Lower leg skin (tissue), 4 donors: ENCODE measurements at regions not wholly inside any gene's neighbourhood (a gene's known extent, or its start where the extent isn't known, plus 50 kb on each side); places are given as distances from the start of the nearest gene placed in this dataset.

Source experiments
- DNase-seq, 2 donors: peaks; one replicate each; pipeline ENCODE4 v3.0.0-alpha.2; 2019; ENCODE audit warnings: low spot score in 2 of 2
- H3K4me3 ChIP-seq: fragments of 200-600 bp; sonication (generic); 2 replicates; pipeline ENCODE4 v1.5.1; 2017; ENCODE audit warnings: mild to moderate bottlenecking, low read depth; ENCODE audit not compliant: poor library complexity, severe bottlenecking
- POLR2A ChIP-seq, 2 donors: fragments of 450-650 bp; IDR thresholded peaks; one replicate each; pipeline ENCODE4 v1.6.1; 2016 to 2017; ENCODE audit warnings: antibody characterized with exemption in 2 of 2, mild to moderate bottlenecking in 1 of 2, moderate library complexity in 1 of 2
- WGBS, 2 donors: methylation state at CpG; one replicate each; pipeline ENCODE4 v1.1.5; 2018; 5-methylcytosine and 5-hydroxymethylcytosine counted together
- intact Hi-C: fragments of 100-400 bp; cut with DNase I; formaldehyde crosslinking; loops from one replicate; pipeline ENCODE4 v1.15.0; 2023; ENCODE audit warnings: low total_unique reads
- TF ChIP-seq, protein P1 (sequence below), 3 donors: fragments of 450-650 bp; IDR thresholded peaks; one replicate each; pipeline ENCODE4 v1.5.1; 2016; ENCODE audit warnings: antibody characterized with exemption in 3 of 3, mild to moderate bottlenecking in 3 of 3, moderate library complexity in 2 of 3

DNA sequence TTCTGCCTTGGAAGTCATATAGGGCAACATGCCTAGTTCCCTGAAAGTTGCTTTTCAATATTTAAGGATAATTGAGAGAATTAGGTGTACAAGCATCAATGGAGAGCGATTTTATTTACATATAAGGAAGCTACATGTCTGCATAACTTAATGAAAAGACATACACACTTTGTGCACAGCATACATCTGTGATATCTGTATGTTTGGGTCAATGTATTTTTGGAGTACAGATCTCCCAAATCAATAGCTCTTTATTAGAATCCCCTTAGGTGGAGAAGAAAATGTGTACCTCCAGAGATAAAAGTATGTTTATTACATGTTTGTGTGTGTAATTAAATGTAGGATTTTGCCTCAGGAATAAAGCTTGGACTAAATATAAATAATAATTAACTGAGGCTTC lies 373.7 kb upstream of the CCNH start:
- no peak for DNase-seq
- intact Hi-C loops, result no loop called here
- no peak overlapping the region for H3K4me3 ChIP-seq
- WGBS, 2 donors, result 53 to 65% methylated on average over 1 of the region's 1 CpG
- TF ChIP-seq POLR2A (IDR thresholded peaks at IDR 0.05), result no peak
- TF ChIP-seq, protein P1, sequence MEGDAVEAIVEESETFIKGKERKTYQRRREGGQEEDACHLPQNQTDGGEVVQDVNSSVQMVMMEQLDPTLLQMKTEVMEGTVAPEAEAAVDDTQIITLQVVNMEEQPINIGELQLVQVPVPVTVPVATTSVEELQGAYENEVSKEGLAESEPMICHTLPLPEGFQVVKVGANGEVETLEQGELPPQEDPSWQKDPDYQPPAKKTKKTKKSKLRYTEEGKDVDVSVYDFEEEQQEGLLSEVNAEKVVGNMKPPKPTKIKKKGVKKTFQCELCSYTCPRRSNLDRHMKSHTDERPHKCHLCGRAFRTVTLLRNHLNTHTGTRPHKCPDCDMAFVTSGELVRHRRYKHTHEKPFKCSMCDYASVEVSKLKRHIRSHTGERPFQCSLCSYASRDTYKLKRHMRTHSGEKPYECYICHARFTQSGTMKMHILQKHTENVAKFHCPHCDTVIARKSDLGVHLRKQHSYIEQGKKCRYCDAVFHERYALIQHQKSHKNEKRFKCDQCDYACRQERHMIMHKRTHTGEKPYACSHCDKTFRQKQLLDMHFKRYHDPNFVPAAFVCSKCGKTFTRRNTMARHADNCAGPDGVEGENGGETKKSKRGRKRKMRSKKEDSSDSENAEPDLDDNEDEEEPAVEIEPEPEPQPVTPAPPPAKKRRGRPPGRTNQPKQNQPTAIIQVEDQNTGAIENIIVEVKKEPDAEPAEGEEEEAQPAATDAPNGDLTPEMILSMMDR (IDR thresholded peaks at IDR 0.05), result no peak

DNA sequence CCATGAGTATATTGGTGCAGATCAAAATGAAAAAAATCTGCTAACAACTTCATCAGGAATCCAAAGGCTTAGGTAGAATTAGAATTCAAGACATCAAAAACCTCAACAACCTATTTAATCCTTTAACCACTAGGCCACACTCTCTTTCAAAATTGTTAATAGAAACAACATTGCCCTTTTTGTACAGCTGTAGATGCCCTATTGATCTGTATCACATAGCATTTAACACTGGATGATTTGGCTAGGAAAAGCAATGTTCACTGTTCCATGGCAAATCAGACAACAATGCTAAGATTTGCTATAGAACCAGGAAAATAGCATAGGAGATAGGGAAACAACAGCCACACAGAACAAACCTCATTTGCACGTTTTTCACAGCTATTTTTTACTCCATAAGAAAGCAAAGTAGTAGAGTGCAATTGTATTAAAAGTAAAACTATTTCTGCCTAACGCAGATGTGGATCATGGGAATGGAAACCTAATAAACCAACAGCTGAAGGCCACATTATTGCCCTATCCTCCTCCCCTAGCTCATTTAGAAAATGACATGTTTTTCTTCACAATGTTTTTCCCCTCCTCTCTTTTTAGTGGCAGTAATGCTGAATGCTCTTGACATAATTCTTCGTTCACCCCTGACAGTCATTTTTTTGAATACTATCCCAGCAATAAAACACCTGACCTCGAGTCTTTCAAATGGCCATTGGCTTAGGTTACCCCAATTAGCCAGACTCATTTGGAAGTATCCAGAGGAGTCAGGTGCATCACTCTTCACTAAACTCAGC lies 373.0 kb upstream of the CCNH start:
- WGBS, 2 donors, result 25 to 33% methylated on average over 4 of the region's 4 CpGs
- TF ChIP-seq, protein P1 (IDR thresholded peaks at IDR 0.05), result no peak
- no peak for TF ChIP-seq POLR2A (IDR thresholded peaks at IDR 0.05)
- no peak for DNase-seq

DNA sequence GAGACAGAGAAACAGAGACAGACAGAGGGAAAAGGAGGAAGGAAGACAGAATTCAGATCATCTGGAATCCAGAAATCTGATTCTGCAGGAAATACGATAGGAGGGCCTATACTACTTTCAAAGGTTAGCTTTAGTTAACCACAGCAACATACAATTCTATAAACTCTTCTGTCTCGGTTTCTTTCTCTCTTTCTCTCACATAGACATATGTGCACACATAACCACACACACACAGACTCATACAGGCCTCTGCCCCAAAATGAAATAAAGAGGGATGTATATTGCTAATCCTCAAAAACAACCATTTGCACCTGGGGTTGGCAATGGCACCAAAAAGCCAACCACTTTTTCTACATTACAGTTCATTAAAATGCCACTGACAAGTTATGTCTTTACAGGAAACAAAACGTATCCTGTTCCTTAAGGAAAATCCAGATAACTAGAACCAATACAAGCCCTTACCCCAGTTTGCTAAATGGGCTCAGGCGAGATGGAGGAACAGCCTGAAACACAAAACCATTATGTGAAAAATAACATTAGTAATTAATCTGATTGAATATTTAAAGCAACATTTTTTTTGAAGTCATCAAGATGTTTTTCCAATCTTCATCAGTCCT lies 372.3 kb upstream of the CCNH start:
- H3K4me3 ChIP-seq, result no peak overlapping the region
- 78% methylated on average over 4 of the region's 4 CpGs for WGBS, 2 donors
- no peak for DNase-seq
- no peak for TF ChIP-seq POLR2A (IDR thresholded peaks at IDR 0.05)
- TF ChIP-seq, protein P1 (IDR thresholded peaks at IDR 0.05), result no peak
- intact Hi-C loops, result loop anchor here (5.0 kb wide), 1 partner anchor 897 kb away; no protein-coding TSS in a partner anchor

More for the DNA sequence above, 373.0 kb upstream of the CCNH start:
- intact Hi-C loops, result no loop called here
- no peak overlapping the region for H3K4me3 ChIP-seq

DNA sequence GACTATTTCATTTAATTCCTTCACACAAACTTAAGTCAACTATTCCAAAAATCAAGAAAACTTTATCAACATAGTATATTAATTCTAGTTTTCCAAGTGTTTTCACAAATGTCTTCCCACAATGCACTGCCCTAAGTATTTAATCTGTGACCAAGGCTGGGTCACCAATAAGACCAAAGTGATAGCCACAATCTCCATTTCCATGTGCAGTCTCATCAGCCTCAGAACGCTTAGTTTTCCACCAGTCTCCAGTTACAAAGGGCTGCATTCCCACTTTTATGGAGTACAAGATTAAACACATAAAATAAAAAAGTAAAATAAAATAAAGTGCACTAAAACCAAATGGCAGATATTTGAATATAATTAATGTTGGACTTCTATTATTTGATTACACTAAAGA lies 371.6 kb upstream of the CCNH start:
- intact Hi-C loops, result loop anchor here (5.0 kb wide), 1 partner anchor 898 kb away; no protein-coding TSS in a partner anchor
- TF ChIP-seq POLR2A (IDR thresholded peaks at IDR 0.05), result no peak
- TF ChIP-seq, protein P1 (IDR thresholded peaks at IDR 0.05), result no peak
- 89 to 90% methylated on average over 1 of the region's 1 CpG for WGBS, 2 donors

DNA sequence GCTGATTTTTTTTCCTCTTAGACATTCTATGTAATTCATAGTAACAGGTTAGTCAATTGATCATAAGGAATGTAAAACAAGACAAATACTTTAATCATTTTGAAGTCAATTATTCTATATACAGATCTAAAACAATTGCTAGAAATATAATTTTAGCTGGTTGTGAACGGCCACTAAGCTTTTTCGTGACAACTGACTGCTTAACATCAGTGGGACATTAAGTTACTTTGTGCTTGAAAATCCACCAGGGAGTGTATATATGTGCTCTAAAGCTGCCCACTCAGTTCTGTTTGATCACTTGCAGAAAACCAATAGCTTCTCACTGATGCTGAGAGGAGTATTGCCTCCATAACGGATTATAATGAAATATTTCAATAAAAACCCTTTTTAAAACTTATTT lies 370.2 kb upstream of the CCNH start:
- TF ChIP-seq, protein P1 (IDR thresholded peaks at IDR 0.05), result no peak
- no peak for TF ChIP-seq POLR2A (IDR thresholded peaks at IDR 0.05)
- no peak for DNase-seq
- WGBS, 2 donors, result 78 to 79% methylated on average over 3 of the region's 3 CpGs
- no peak overlapping the region for H3K4me3 ChIP-seq
- intact Hi-C loops, result loop anchor here (5.0 kb wide), 1 partner anchor 899 kb away; no protein-coding TSS in a partner anchor

More for the DNA sequence above, 371.6 kb upstream of the CCNH start:
- no peak for DNase-seq
- H3K4me3 ChIP-seq, result no peak overlapping the region
